Body of pancreas (tissue), 4 donors: ENCODE measurements at regions not wholly inside any gene's neighbourhood (a gene's known extent, or its start where the extent isn't known, plus 50 kb on each side); places are given as distances from the start of the nearest gene placed in this dataset.

Experiments
- ATAC-seq: fragments of 150-250 bp; one replicate; pipeline ENCODE4 v1.9.1; 2016
- DNase-seq, 4 donors: peaks; one replicate each; pipeline ENCODE4 v3.0.0-alpha.2; 2019
- H3K27ac ChIP-seq, 4 donors: fragments of 200-600 bp; sonication (generic); 1 replicate in 3 of 4; 2 replicates in 1 of 4; pipeline versions ENCODE4 v1.5.1 to v1.6.1; 2016 to 2019; ENCODE audit warnings: mild to moderate bottlenecking in 1 of 4, mixed read lengths in 1 of 4, moderate library complexity in 1 of 4
- H3K27me3 ChIP-seq, 2 donors: fragments of 200-600 bp; sonication (generic); one replicate each; pipeline ENCODE4 v1.6.0; 2016; ENCODE audit warnings: mild to moderate bottlenecking in 1 of 2
- H3K36me3 ChIP-seq, 2 donors: fragments of 200-600 bp; sonication (generic); replicated peaks in 1 of 2; 2 replicates each; pipeline ENCODE4 v1.5.1; 2016; ENCODE audit warnings: low read depth in 2 of 2; ENCODE audit not compliant: insufficient read depth in 1 of 2
- H3K4me1 ChIP-seq: fragments of 200-600 bp; sonication (generic); one replicate; pipeline ENCODE4 v1.6.0; 2016
- H3K4me3 ChIP-seq, 2 donors: fragments of 200-600 bp; sonication (generic); 1 replicate in 1 of 2; 2 replicates in 1 of 2; pipeline ENCODE4 v1.5.1; 2016 to 2019
- H3K9me3 ChIP-seq, 3 donors: fragments of 200-600 bp; sonication (generic); 1 replicate in 2 of 3; 2 replicates in 1 of 3; pipeline ENCODE4 v1.5.1; 2016
- POLR2A ChIP-seq, 3 donors: fragments of 450-650 bp; IDR thresholded peaks; one replicate each; pipeline ENCODE4 v1.6.1; 2016; ENCODE audit warnings: antibody characterized with exemption in 3 of 3, mild to moderate bottlenecking in 2 of 3
- WGBS, 2 donors: methylation state at CpG; one replicate each; pipeline ENCODE4 v1.1.5; 2017; 5-methylcytosine and 5-hydroxymethylcytosine counted together
- intact Hi-C: fragments of 100-400 bp; cut with DNase I; formaldehyde crosslinking; loops from one replicate; pipeline ENCODE4 v1.15.1; 2023
- TF ChIP-seq, protein P1 (sequence below), 7 experiments: fragments of 450-650 bp in 4 of 7; fragments of 200-600 bp in 3 of 7; sonication (generic) in 3 of 7; IDR thresholded peaks; one replicate each; pipeline ENCODE4 v1.5.1; 2016 to 2019; ENCODE audit warnings: antibody characterized with exemption in 7 of 7

DNA sequence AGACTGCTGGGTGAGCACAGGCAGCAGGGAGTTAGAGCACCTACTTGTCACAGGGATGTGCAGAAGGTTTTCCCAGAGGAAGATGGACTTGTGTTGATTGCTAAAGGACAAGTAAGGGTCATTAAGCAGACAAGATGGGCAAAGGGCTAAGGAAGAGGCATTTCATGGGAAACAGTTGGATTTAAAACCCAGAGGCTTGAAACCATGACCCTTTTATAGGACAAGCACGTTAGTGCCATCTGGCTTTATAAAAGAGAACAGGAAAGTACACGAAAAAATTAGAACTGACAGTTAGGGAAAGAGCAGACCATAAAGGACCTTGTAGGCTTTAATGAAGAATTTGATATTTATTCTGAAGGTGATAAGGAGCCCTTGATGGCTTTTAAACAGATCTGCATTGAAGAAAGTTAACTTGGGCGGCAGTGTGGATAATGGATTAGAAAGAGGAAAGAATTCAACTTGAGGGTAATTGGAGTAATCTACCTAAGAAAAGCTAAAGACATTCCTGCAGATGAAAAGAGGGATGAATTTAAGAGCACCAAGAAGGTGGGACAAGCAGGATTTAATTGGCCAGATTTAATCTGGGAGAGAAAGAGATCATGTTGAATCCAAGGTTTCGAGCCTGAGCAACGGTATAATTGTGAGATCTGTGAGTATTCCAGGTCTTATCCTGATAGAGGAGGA lies 68.6 kb downstream of the ZC3H11B start:
- H3K36me3 ChIP-seq, result no peaks in the 10 kb centered on the region
- no peaks in the 10 kb centered on the region for H3K27me3 ChIP-seq
- DNase-seq (no peak), ATAC-seq (no peak)
- TF ChIP-seq, protein P1, sequence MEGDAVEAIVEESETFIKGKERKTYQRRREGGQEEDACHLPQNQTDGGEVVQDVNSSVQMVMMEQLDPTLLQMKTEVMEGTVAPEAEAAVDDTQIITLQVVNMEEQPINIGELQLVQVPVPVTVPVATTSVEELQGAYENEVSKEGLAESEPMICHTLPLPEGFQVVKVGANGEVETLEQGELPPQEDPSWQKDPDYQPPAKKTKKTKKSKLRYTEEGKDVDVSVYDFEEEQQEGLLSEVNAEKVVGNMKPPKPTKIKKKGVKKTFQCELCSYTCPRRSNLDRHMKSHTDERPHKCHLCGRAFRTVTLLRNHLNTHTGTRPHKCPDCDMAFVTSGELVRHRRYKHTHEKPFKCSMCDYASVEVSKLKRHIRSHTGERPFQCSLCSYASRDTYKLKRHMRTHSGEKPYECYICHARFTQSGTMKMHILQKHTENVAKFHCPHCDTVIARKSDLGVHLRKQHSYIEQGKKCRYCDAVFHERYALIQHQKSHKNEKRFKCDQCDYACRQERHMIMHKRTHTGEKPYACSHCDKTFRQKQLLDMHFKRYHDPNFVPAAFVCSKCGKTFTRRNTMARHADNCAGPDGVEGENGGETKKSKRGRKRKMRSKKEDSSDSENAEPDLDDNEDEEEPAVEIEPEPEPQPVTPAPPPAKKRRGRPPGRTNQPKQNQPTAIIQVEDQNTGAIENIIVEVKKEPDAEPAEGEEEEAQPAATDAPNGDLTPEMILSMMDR (IDR thresholded peaks at IDR 0.05), result peak in 3 of 7 experiments; percentile 9 to 23 (median 11)
- TF ChIP-seq POLR2A (IDR thresholded peaks at IDR 0.05), result no peak
- no peak overlapping the region for H3K4me3 ChIP-seq
- H3K4me1 ChIP-seq, result no peaks in the 10 kb centered on the region
- no peak overlapping the region for H3K27ac ChIP-seq
- intact Hi-C loops, result no loop called here
- 68 to 86% methylated on average over 5 of the region's 5 CpGs for WGBS, 2 donors
- no peaks in the 10 kb centered on the region for H3K9me3 ChIP-seq

DNA sequence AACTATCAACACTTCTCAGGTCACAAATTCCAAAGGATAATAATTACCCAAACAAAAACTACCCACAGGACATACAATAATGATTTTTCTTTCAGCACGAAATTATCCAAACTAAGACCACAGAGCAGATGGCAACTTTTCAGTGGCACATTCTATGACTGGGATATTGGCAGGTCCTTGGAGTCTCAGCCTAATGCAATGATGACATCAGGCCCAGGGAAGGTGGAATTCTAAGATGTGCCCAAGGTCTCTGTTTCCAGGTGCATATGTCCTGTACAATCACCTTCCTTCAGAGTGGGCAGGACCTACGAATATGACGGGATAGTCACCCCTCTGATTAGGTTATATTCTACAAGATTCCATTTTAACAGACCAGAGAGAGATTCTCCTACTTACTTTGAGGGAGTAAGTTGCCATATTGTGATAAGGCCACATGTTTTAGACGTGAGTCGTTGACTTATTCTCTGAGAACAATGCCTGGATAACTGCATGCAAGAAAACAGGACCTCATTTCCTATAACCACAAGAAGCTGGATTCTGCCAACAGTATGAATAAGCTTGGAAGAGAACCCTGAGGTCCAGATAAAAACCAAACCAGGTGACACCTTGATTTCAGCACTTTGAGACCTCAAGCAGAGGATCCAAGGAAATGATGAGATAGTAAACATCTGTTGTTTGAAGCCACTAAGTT lies 69.9 kb downstream of the ZC3H11B start:
- H3K4me1 ChIP-seq, result no peaks in the 10 kb centered on the region
- H3K27ac ChIP-seq, result no peak overlapping the region
- no peaks in the 10 kb centered on the region for H3K36me3 ChIP-seq
- ATAC-seq (no peak), DNase-seq (no peak)
- H3K9me3 ChIP-seq, result no peaks in the 10 kb centered on the region
- 69 to 74% methylated on average over 5 of the region's 5 CpGs for WGBS, 2 donors
- TF ChIP-seq, protein P1 (IDR thresholded peaks at IDR 0.05), result no peak
- no peak for TF ChIP-seq POLR2A (IDR thresholded peaks at IDR 0.05)
- intact Hi-C loops, result no loop called here
- no peak overlapping the region for H3K4me3 ChIP-seq
- H3K27me3 ChIP-seq, result no peaks in the 10 kb centered on the region

DNA sequence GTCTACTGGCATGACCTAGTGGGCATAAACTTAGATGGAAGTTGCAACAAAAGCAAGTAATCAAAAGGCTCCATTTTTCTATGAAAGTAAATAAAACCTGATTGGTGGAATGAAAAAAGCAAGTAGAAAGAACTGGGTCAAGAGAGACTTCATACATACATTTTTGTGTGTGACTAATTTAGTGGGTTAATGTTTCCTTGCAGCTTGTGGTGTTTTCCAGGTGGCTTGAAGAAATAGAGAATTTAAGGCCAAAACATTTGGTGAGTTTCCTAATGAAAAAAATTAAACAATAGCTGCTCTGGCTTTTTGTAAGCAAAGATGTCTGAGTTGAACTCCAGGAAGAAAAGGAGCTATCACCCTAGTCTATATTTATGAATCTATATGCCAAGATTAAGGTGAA lies 71.0 kb downstream of the ZC3H11B start:
- Histone ChIP-seq H3K4me1 (no peaks in the 10 kb centered on the region), H3K4me3 (no peak overlapping the region), H3K9me3 (no peaks in the 10 kb centered on the region), H3K27me3 (no peaks in the 10 kb centered on the region), H3K27ac (no peak overlapping the region), H3K36me3 (no peaks in the 10 kb centered on the region)
- ATAC-seq, result no peak
- TF ChIP-seq POLR2A (IDR thresholded peaks at IDR 0.05), result no peak
- TF ChIP-seq, protein P1 (IDR thresholded peaks at IDR 0.05), result no peak
- DNase-seq, result no peak
- intact Hi-C loops, result no loop called here

DNA sequence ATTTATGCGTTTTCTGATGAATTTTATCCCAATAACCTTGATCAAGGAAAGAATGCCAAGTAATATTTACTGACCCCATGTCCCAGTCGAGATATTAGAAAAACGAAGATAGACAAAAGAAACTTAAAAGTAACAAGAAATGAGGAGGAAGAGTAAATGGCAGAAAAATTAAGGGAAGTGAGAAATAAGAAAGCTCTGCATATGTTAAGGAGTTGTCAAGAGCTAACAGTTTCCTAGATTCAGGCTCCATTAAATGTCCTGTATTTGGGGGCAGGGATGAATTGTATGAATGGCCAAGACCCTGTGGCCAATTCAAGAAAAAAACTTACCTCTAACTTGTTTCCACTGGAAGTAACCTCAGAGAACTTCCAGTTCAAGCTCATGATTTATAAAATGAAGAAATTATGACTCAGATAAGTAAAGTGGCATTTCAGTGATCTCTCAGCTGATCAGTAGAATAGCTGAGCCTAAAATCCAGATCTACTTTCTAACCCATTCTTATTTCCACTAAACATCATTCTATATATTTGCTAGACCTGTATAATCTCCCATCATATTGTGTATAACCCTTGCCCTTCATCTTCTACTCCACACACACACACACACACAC lies 73.2 kb downstream of the ZC3H11B start:
- Histone ChIP-seq H3K27me3 (no peaks in the 10 kb centered on the region), H3K36me3 (no peaks in the 10 kb centered on the region), H3K4me1 (no peaks in the 10 kb centered on the region), H3K4me3 (no peak overlapping the region), H3K27ac (no peak overlapping the region), H3K9me3 (no peaks in the 10 kb centered on the region)
- DNase-seq, result no peak
- TF ChIP-seq, protein P1 (IDR thresholded peaks at IDR 0.05), result no peak
- no peak for TF ChIP-seq POLR2A (IDR thresholded peaks at IDR 0.05)
- intact Hi-C loops, result no loop called here
- 55 to 77% methylated on average over 3 of the region's 3 CpGs for WGBS, 2 donors
- ATAC-seq, result no peak
